Adrenal gland (tissue), 9 donors: ENCODE measurements at regions not wholly inside any gene's neighbourhood (a gene's known extent, or its start where the extent isn't known, plus 50 kb on each side); places are given as distances from the start of the nearest gene placed in this dataset.

Experiments used
- DNase-seq, 7 donors: peaks; one replicate each; pipeline ENCODE4 v3.0.0-alpha.2; 2019 to 2020
- H3K27ac ChIP-seq, 5 donors: fragments of 200-600 bp; sonication (generic) in 4 of 5; 1 replicate in 3 of 5; 2 replicates in 2 of 5; pipeline versions ENCODE4 v1.5.1 to v1.8.0; 2016 to 2020; ENCODE audit warnings: mild to moderate bottlenecking in 1 of 5
- H3K27me3 ChIP-seq: fragments of 200-600 bp; 2 replicates; pipeline ENCODE4 v1.8.0; 2021
- H3K36me3 ChIP-seq, 2 donors: fragments of 200-600 bp; replicated peaks in 1 of 2; 1 replicate in 1 of 2; 2 replicates in 1 of 2; pipeline versions ENCODE4 v1.5.1 to v1.8.0; 2018 to 2022
- H3K4me1 ChIP-seq, 2 donors: fragments of 200-600 bp; replicated peaks in 1 of 2; 1 replicate in 1 of 2; 2 replicates in 1 of 2; pipeline versions ENCODE4 v1.5.1 to v1.8.0; 2018 to 2021
- H3K4me3 ChIP-seq, 4 donors: fragments of 200-600 bp; sonication (generic) in 3 of 4; one replicate each; pipeline ENCODE4 v1.5.1; 2016 to 2018
- H3K9me3 ChIP-seq, 3 donors: fragments of 200-600 bp; sonication (generic) in 1 of 3; replicated peaks in 1 of 3; 1 replicate in 2 of 3; 2 replicates in 1 of 3; pipeline versions ENCODE4 v1.5.1 to v1.8.0; 2016 to 2021
- CTCF ChIP-seq, 6 experiments: fragments of 450-650 bp in 4 of 6; fragments of 200-600 bp in 2 of 6; sonication (generic) in 1 of 6; IDR thresholded peaks; 1 replicate in 5 of 6; 2 replicates in 1 of 6; pipeline versions ENCODE4 v1.5.1 to v1.8.0; 2016 to 2021; ENCODE audit warnings: antibody characterized with exemption in 6 of 6, mild to moderate bottlenecking in 2 of 6, moderate library complexity in 1 of 6
- POLR2A ChIP-seq, 2 donors: fragments of 450-650 bp; IDR thresholded peaks; one replicate each; pipeline ENCODE4 v1.6.1; 2017; ENCODE audit warnings: antibody characterized with exemption in 2 of 2, mild to moderate bottlenecking in 2 of 2, moderate library complexity in 1 of 2
- WGBS, 4 donors: extraction: QIAGEN DNeasy Blood & Tissue Kit in 2 of 4; methylation state at CpG; one replicate each; pipeline versions ENCODE4 v1.1.5 to v1.1.7; 2013 to 2017; 5-methylcytosine and 5-hydroxymethylcytosine counted together
- intact Hi-C, 2 donors: fragments of 100-400 bp; cut with DNase I; formaldehyde crosslinking; loops; one replicate each; pipeline versions ENCODE4 v1.14.1 to v1.15.0; 2022 to 2023
- donor health status: healthy with polysubstance abuse.
- donor health status: Bipolar disorder and iron deficiency.
- donor health status: DM: yes; HTN: yes; CAD: no.
- donor health status: DM: no; HTN: no; CAD: no.
- donor health status: DM: no; HTN: no; CAD: no.

DNA sequence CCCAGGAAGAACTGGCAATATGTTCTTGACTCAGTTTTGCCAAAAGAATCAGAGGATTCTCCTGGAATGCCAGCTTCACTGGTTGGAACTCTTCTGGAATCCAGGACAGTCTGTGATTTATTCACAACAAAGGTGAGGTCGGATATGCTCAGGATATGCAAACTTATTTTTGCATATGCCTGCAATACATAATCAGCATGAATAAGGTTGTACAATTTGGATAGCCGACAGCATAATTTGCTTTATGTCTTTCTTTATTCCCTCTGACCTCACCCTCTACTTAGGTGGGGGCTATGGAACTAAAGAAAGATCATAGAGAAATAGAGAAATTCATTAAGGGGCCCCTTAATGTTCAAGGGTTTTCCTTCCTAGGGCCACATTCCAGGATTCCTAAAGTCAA, 57.6 kb upstream of the AKR1E2 start:
- Histone ChIP-seq H3K36me3 (no peaks in the 10 kb centered on the region), H3K9me3 (no peaks in the 10 kb centered on the region), H3K4me3 (no peak overlapping the region), H3K27ac (no peak overlapping the region), H3K4me1 (peaks cover 0 to 5% of the 10 kb centered on the region in 2 donors), H3K27me3 (no peaks in the 10 kb centered on the region)
- TF ChIP-seq CTCF (IDR thresholded peaks at IDR 0.05) (no peak), POLR2A (IDR thresholded peaks at IDR 0.05) (no peak)
- 63 to 79% (median 68%) methylated on average over 2 of the region's 2 CpGs for WGBS, 4 donors
- intact Hi-C loops: loop anchor here (10.0 kb wide), 2 partner anchors 1524 to 1574 kb away; no protein-coding TSS in a partner anchor
- no peak for DNase-seq

- no peak for DNase-seq
- no peaks in the 10 kb centered on the region for H3K9me3 ChIP-seq
- no peak overlapping the region for H3K4me3 ChIP-seq
- H3K4me1 ChIP-seq: peaks cover 0 to 5% of the 10 kb centered on the region in 2 donors
- no peak overlapping the region for H3K27ac ChIP-seq
- TF ChIP-seq POLR2A (IDR thresholded peaks at IDR 0.05) (no peak), CTCF (IDR thresholded peaks at IDR 0.05) (peak; percentile 18 to 62 (median 44))
- no peaks in the 10 kb centered on the region for H3K36me3 ChIP-seq
- WGBS, 4 donors: 46 to 50% (median 49%) methylated on average over 7 of the region's 7 CpGs
- intact Hi-C loops: loop anchor here (10.0 kb wide), 2 partner anchors 1522 to 1572 kb away; no protein-coding TSS in a partner anchor
- no peaks in the 10 kb centered on the region for H3K27me3 ChIP-seq
These were observed 58.8 kb upstream of the AKR1E2 start for GRCh38 chr10:4767033-4767814.

GRCh38 chr10:4766454-4766853, 59.6 kb upstream of the AKR1E2 start:
- H3K27ac ChIP-seq: no peak overlapping the region
- WGBS, 4 donors: 54 to 64% (median 58%) methylated on average over 3 of the region's 3 CpGs
- intact Hi-C loops: loop anchor here (10.0 kb wide), 2 partner anchors 1522 to 1572 kb away; no protein-coding TSS in a partner anchor

More at GRCh38 chr10:4766454-4766853, 59.6 kb upstream of the AKR1E2 start:
- no peaks in the 10 kb centered on the region for H3K9me3 ChIP-seq
- H3K4me3 ChIP-seq: no peak overlapping the region
- no peaks in the 10 kb centered on the region for H3K27me3 ChIP-seq
- TF ChIP-seq CTCF (IDR thresholded peaks at IDR 0.05) (no peak), POLR2A (IDR thresholded peaks at IDR 0.05) (no peak)
- no peaks in the 10 kb centered on the region for H3K36me3 ChIP-seq
- peaks cover 0 to 5% of the 10 kb centered on the region in 2 donors for H3K4me1 ChIP-seq
- no peak for DNase-seq
